ENCODE measurements at regions not wholly inside any gene's neighbourhood (a gene's known extent, or its start where the extent isn't known, plus 50 kb on each side); places are given as distances from the start of the nearest gene placed in this dataset.

DNA sequence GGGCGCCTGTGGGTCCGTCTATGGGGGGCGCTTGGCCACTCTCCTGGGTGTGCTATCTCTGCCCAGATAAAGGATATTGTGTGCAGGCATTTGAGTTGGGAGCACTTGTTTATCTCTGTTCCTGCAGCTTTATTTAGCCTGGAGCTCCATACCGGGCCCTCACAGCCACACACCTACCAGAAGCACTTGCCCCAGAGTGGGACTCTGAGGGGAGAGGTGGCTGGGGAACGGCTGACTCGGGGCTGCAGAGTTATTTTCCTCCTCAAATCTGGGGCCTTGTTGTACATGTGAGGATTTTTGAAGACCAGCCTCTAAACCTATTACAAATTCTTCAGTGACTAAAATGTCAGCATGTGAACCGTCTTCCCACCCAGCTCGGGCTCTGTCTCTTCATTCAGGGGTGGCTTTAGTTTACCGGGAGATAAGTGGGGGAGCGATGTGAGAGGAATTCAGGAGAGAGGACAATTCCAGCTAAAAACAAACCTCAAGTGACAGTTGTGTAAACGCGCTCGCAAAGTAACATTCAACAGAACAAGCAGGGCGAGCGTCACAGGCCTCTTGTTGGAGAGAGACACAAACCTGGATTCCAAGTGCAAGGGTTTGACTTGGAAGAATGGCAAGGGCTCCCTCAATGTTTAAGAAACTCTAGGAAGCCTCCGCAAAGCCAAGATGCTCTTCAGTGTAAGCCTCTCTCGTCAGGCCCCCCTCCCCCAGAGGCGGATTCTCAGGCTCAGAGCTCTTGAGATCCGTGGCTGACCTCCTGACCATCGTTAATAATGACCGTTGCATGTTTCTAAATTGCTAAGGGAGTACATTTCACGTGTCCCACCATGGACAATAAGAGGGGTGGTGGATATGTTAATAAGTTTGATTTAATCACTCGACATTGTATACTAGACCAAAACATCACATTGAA, 548.9 kb downstream of the QKI start:
- Histone ChIP-seq H3K27me3 (no peaks in the 10 kb centered on the region), H3K9me3 (no peaks in the 10 kb centered on the region), H3K4me1 (peaks cover 18% of the 10 kb centered on the region), H3K4me3 (ENCODE audit: low read depth, low read length) (no peak overlapping the region), H3K36me3 (no peaks in the 10 kb centered on the region)
- DNase-seq, result no peak
- TF ChIP-seq, protein P1, sequence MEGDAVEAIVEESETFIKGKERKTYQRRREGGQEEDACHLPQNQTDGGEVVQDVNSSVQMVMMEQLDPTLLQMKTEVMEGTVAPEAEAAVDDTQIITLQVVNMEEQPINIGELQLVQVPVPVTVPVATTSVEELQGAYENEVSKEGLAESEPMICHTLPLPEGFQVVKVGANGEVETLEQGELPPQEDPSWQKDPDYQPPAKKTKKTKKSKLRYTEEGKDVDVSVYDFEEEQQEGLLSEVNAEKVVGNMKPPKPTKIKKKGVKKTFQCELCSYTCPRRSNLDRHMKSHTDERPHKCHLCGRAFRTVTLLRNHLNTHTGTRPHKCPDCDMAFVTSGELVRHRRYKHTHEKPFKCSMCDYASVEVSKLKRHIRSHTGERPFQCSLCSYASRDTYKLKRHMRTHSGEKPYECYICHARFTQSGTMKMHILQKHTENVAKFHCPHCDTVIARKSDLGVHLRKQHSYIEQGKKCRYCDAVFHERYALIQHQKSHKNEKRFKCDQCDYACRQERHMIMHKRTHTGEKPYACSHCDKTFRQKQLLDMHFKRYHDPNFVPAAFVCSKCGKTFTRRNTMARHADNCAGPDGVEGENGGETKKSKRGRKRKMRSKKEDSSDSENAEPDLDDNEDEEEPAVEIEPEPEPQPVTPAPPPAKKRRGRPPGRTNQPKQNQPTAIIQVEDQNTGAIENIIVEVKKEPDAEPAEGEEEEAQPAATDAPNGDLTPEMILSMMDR (IDR thresholded peaks at IDR 0.05; ENCODE audit: low read depth, low read length), result no peak

DNA sequence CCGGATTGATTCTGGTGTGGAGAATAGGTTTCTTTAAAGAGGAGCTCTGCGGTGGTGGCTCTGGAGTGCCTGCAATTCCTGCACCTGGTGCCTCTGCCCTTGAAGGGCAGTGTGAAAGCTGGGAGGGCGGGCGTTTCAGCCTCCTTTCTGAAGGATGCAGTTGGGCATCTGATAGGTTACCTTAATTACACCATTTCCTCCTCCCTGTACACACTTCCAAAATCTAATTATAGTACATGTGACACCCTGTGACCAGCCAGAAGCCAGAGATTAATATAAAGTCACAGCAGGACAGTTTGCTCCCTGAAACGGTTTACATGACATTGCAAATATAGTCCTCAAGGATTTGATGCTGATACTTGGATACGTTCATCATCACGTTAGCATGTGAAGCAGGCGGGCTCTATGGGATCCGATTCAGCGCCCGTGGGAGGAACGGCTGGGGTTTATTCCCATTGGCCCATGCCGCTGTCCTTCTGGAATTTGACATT, 548.2 kb downstream of the QKI start:
- TF ChIP-seq, protein P1 (IDR thresholded peaks at IDR 0.05; ENCODE audit: low read depth, low read length), result no peak
- no peak for DNase-seq
- Histone ChIP-seq H3K9me3 (no peaks in the 10 kb centered on the region), H3K27me3 (no peaks in the 10 kb centered on the region), H3K36me3 (no peaks in the 10 kb centered on the region), H3K4me1 (peaks cover 18% of the 10 kb centered on the region), H3K4me3 (ENCODE audit: low read depth, low read length) (no peak overlapping the region; the same call in 1 of the 2 replicates)

DNA sequence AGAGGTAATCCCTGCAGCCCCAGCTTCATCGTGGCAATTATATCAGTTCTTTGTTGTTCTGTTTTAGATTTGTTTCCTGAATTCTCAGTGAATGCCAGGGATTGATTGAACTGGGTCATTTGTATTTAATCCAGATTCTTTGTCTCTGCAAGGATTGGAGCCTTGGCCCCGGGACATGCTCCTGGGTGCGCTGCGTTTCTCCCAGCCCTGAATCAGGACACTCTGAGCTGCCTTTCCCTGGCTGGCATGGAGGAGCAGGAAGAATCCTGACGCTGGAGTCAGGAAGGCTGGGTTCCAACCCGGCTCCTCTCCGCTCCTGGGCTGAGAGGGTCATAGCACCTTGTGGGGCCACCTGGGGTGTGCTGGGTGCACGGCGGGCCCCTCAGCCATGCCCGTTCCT, 545.6 kb downstream of the QKI start:
- Histone ChIP-seq H3K27me3 (no peaks in the 10 kb centered on the region), H3K4me1 (peaks cover 11% of the 10 kb centered on the region)

DNA sequence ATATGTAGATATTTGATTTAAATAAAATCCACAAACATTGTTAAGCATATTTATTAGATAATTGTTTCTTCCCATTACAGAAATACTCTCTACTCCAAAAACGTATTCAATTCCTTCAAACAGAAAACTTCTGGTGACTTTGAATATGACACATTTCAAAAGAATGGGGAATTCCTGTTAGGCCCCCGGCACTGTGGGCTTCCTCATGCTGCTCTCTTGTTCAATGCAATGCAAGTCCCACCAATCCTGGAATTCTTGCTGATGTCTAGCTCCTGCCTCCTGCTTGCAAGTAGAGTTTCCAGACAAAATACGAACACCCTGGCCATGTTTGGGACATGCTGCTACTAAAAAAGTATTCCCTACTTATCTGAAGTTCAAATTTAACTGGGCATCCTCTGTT, 544.1 kb downstream of the QKI start:
- Histone ChIP-seq H3K36me3 (no peaks in the 10 kb centered on the region), H3K27me3 (no peaks in the 10 kb centered on the region), H3K4me1 (peaks cover 11% of the 10 kb centered on the region), H3K4me3 (ENCODE audit: low read depth, low read length) (no peak overlapping the region), H3K9me3 (no peaks in the 10 kb centered on the region)
- TF ChIP-seq, protein P1 (IDR thresholded peaks at IDR 0.05; ENCODE audit: low read depth, low read length), result no peak
- no peak for DNase-seq

More for the DNA sequence above, 545.6 kb downstream of the QKI start:
- TF ChIP-seq, protein P1 (IDR thresholded peaks at IDR 0.05; ENCODE audit: low read depth, low read length), result no peak
- H3K9me3 ChIP-seq, result no peaks in the 10 kb centered on the region
- no peaks in the 10 kb centered on the region for H3K36me3 ChIP-seq
- no peak overlapping the region for H3K4me3 ChIP-seq (ENCODE audit: low read depth, low read length)
- DNase-seq, result no peak

DNA sequence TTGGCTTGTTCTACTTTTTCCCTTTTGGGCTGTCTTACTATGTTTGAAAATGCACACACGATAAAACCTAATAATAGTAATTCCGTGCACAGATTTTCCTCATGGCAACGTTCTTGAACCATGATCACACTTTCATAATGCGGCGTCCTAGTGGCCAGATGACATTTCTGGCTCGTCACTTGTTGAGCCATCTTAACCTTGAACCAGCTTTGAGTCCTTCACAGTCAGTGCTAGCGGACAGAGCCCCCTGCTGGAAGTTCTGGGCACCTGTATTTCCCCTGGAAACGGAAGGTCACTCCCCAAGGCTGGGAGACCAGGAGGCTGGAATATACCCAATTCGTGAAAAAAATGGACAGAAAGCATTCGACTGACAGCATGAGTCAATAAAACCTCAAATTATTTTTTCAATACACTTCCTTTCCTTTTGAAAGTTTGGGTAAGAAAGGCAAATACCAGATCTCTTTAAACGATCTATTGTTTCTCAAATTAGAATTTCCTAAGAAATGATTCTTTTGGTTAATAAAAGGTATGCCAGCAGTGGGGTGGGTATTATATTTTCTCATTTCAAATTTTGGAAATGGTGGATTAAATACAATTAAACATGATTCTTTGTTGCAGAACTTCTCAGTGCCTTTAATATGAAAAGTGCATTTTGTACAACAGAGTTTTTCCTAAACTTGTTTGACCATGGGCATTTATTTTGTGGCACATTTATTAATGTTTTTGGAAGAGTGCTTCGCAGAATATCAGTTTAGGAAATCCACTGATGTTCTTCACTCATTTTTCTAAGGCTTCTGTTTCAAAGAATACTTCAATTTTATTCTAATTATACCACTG, 542.3 kb downstream of the QKI start:
- peak; percentile 81 for DNase-seq
- TF ChIP-seq, protein P1 (IDR thresholded peaks at IDR 0.05; ENCODE audit: low read depth, low read length), result peak; percentile 99
- no peaks in the 10 kb centered on the region for H3K36me3 ChIP-seq

More for the DNA sequence above, 542.3 kb downstream of the QKI start:
- Histone ChIP-seq H3K4me3 (ENCODE audit: low read depth, low read length) (no peak overlapping the region), H3K27me3 (no peaks in the 10 kb centered on the region), H3K4me1 (peaks cover 5% of the 10 kb centered on the region; the same call in 1 of the 2 replicates), H3K9me3 (no peaks in the 10 kb centered on the region)
